GM12873 (cell line): ENCODE measurements at regions not wholly inside any gene's neighbourhood (a gene's known extent, or its start where the extent isn't known, plus 50 kb on each side); places are given as distances from the start of the nearest gene placed in this dataset.

Experiments
- TF ChIP-seq, protein P1 (sequence below): IDR thresholded peaks from 2 replicates; pipeline ENCODE4 v1.5.1; 2012; ENCODE audit warnings: low read depth, mild to moderate bottlenecking, moderate library complexity, low read length, control low read depth; ENCODE audit not compliant: insufficient read depth; ENCODE audit errors: missing control alignments

DNA sequence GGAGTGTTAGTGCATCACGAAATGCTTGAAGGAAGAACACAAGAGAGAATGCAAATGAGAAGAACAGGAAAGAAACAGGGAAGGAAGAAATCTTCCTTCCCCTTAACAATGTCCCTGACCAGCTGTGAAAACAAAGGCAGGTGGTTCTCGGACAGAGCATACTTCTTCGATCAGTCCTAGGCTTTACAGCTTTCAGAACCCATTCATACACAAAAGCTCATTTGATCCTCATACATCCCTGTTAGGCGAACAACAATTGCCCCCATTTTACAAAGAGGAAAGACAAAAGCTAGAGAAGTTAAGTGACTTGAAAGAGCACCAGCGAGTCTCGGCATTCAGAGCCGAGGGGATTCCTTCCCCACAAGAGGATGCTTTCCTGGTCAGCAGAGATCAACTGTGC, 57.2 kb upstream of the LRRC55 start:
- TF ChIP-seq, protein P1, sequence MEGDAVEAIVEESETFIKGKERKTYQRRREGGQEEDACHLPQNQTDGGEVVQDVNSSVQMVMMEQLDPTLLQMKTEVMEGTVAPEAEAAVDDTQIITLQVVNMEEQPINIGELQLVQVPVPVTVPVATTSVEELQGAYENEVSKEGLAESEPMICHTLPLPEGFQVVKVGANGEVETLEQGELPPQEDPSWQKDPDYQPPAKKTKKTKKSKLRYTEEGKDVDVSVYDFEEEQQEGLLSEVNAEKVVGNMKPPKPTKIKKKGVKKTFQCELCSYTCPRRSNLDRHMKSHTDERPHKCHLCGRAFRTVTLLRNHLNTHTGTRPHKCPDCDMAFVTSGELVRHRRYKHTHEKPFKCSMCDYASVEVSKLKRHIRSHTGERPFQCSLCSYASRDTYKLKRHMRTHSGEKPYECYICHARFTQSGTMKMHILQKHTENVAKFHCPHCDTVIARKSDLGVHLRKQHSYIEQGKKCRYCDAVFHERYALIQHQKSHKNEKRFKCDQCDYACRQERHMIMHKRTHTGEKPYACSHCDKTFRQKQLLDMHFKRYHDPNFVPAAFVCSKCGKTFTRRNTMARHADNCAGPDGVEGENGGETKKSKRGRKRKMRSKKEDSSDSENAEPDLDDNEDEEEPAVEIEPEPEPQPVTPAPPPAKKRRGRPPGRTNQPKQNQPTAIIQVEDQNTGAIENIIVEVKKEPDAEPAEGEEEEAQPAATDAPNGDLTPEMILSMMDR, result no peak

DNA sequence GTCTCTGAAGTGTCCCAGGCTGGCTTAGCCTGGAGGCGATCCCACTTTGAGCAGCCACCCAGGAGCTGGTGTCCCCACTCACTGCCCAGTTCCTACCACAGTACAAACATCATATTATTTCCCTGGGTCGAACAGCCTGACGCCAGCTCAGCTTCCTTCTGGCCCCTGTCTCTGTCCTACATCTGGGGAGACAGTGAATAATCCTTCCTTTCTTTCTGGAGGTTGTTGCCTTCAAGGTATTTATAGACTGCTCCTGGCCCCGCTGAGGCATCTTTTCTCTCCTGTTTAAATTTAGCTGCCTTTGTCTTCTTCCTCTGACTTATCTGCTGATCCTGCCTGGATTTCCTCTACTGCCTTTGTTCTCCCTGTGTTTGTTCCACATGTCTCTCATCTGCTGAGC, 56.8 kb upstream of the LRRC55 start:
- TF ChIP-seq, protein P1, result no peak

DNA sequence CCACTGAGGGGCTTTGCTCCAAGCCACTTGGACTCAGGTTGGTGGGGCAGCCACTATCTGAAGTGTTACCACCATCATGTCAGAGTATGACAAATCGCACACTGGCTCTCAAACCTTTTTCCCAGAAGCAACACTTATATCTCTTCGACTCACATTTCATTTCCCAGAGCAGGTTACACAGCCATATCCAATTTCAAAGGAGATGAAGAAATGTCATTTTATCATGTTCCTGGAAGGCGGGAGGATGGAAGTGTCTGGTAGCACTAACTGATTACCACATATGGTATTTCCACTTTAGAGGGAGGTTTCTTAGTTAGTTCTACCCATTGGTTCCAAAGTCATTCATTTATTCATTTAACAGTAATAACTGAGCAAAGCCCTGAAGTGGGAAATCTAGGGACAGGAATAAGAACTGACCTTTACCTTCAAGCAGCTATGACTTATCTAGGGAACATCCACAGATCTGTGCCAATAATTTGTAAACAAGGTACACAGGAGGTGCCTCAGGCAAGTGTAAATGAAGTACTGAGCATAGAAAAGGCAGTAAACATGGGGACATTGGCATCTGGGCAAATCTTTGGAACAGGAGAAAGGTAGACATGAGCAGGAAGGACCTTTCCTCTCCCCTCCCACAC, 54.9 kb upstream of the LRRC55 start:
- TF ChIP-seq, protein P1, result no peak

DNA sequence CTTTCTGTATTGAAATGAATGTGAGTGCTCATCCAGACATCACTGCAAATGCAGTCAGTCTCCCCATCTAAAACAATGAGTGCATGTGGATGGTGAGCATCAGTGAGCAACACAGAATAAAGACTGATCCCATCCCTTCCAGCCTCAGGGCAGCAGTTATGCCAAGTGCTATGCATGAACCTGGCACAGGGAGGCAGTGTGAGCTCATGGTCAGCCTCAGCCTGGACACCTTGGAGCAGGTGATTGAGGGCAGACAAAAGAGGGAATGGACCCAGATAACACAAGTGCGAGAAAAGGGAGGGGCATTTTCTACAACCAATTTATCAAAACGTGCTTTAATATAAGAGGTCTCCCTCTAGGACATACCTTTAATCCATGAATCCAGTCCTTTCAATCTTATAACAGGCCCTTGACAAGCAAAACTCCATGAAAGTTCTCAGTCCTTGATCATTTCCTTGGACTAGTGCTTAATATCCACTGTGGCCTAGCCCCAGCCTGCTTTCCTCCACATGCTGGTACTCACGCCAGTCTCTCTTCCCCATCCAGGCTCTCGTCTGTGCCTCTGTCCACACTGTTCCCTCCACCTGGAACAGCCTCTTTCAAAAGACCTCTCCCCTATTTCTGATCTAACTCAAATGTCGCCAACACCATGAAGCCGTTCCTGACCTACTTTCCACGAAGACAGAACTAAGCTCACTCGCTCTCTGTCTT, 50.5 kb upstream of the LRRC55 start:
- TF ChIP-seq, protein P1, result peak; percentile 53
